Right atrium auricular region (tissue), 2 donors: ENCODE measurements at regions not wholly inside any gene's neighbourhood (a gene's known extent, or its start where the extent isn't known, plus 50 kb on each side); places are given as distances from the start of the nearest gene placed in this dataset.

Experiments
- DNase-seq: peaks from one replicate; pipeline ENCODE4 v3.0.0-alpha.2; 2019; ENCODE audit warnings: low spot score
- H3K27ac ChIP-seq, 2 donors: fragments of 200-600 bp; sonication (generic); 1 replicate in 1 of 2; 2 replicates in 1 of 2; pipeline ENCODE4 v1.5.1; 2016 to 2019
- H3K27me3 ChIP-seq, 2 donors: fragments of 200-600 bp; sonication (generic); one replicate each; pipeline versions ENCODE4 v1.5.1 to v1.6.0; 2017 to 2019
- H3K36me3 ChIP-seq: fragments of 200-600 bp; sonication (generic); one replicate; pipeline ENCODE4 v1.5.1; 2016
- H3K4me1 ChIP-seq, 2 donors: fragments of 200-600 bp; sonication (generic); one replicate each; pipeline versions ENCODE4 v1.5.1 to v1.6.0; 2017 to 2019
- H3K4me3 ChIP-seq, 2 donors: fragments of 200-600 bp; sonication (generic); 1 replicate in 1 of 2; 2 replicates in 1 of 2; pipeline ENCODE4 v1.5.1; 2017 to 2019; ENCODE audit warnings: mild to moderate bottlenecking in 1 of 2, moderate library complexity in 1 of 2
- H3K9me3 ChIP-seq, 2 donors: fragments of 200-600 bp; sonication (generic); one replicate each; pipeline ENCODE4 v1.5.1; 2019
- TF ChIP-seq, protein P1 (sequence below), 2 donors: fragments of 200-600 bp; sonication (generic); IDR thresholded peaks; one replicate each; pipeline ENCODE4 v1.5.1; 2019; ENCODE audit warnings: antibody characterized with exemption in 2 of 2

DNA sequence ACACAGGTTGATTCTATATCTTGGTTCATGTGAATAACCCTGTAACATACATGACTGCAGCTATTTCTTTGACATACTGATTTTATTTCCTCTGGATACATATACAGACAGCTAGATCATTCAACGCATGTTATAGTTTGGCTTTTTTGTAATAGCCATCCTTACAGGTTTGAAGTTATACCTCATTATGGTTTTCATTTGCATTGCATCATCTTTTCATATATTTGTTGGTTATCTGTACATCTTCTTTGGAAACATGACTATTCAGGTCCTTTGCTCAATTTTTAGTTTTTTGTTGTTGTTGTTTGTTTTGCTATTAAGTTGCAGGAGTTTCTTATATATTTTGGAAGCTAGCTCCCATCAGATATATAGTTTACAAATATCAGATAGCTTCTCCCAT is 276.2 kb upstream of the NETO1 start:
- Histone ChIP-seq H3K4me1 (no peaks in the 10 kb centered on the region), H3K9me3 (no peaks in the 10 kb centered on the region), H3K36me3 (no peaks in the 10 kb centered on the region), H3K4me3 (no peak overlapping the region), H3K27me3 (no peaks in the 10 kb centered on the region), H3K27ac (no peak overlapping the region)
- TF ChIP-seq, protein P1, sequence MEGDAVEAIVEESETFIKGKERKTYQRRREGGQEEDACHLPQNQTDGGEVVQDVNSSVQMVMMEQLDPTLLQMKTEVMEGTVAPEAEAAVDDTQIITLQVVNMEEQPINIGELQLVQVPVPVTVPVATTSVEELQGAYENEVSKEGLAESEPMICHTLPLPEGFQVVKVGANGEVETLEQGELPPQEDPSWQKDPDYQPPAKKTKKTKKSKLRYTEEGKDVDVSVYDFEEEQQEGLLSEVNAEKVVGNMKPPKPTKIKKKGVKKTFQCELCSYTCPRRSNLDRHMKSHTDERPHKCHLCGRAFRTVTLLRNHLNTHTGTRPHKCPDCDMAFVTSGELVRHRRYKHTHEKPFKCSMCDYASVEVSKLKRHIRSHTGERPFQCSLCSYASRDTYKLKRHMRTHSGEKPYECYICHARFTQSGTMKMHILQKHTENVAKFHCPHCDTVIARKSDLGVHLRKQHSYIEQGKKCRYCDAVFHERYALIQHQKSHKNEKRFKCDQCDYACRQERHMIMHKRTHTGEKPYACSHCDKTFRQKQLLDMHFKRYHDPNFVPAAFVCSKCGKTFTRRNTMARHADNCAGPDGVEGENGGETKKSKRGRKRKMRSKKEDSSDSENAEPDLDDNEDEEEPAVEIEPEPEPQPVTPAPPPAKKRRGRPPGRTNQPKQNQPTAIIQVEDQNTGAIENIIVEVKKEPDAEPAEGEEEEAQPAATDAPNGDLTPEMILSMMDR (IDR thresholded peaks at IDR 0.05) = no peak
- no peak for DNase-seq

DNA sequence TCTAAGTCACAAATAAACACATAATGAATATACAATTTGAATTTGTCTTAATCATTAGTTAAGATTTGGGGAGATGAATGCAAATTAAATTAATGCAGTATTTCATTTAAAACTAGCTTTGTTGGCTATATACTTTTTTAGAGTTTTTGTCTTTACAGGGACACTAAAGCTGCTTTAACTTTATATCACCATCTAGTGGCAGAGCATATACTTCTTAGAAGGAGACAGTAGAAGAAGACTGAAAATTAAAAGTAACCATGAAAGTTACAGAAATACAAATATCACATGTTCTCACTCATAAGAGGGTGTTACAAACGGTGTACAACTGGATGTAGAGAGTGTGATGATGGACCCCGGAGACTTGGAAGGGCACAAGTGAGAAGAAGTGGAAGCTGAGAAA is 268.3 kb upstream of the NETO1 start:
- no peaks in the 10 kb centered on the region for H3K4me1 ChIP-seq
- no peak for DNase-seq
- TF ChIP-seq, protein P1 (IDR thresholded peaks at IDR 0.05) = peak; percentile 19 to 52

DNA sequence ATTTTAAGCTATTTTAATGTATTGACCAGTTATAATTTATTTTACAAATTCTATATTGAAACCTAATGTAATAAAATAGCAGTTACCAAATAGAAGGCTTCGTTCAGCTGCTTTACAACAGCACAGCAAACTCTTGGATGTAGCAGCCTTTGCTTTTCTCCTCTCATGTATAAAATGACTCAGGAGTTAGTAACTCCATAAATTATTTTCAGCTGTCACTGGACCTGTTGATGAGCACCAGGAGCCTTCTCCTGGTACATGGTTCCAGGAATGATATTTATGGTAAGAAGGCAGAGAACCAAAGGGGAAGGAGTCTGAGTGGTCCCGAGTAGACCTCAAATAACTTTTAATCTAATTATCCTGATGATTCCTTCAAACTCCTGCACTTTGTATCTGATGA is 256.4 kb upstream of the NETO1 start:
- no peak for DNase-seq
- TF ChIP-seq, protein P1 (IDR thresholded peaks at IDR 0.05) = no peak
- Histone ChIP-seq H3K4me1 (no peaks in the 10 kb centered on the region), H3K9me3 (no peaks in the 10 kb centered on the region), H3K27me3 (no peaks in the 10 kb centered on the region), H3K27ac (no peak overlapping the region), H3K36me3 (no peaks in the 10 kb centered on the region), H3K4me3 (no peak overlapping the region)

More for the DNA sequence above, 268.3 kb upstream of the NETO1 start:
- Histone ChIP-seq H3K9me3 (no peaks in the 10 kb centered on the region), H3K36me3 (no peaks in the 10 kb centered on the region), H3K4me3 (no peak overlapping the region), H3K27me3 (peaks cover 0 to 3% of the 10 kb centered on the region in 2 donors), H3K27ac (no peak overlapping the region)

DNA sequence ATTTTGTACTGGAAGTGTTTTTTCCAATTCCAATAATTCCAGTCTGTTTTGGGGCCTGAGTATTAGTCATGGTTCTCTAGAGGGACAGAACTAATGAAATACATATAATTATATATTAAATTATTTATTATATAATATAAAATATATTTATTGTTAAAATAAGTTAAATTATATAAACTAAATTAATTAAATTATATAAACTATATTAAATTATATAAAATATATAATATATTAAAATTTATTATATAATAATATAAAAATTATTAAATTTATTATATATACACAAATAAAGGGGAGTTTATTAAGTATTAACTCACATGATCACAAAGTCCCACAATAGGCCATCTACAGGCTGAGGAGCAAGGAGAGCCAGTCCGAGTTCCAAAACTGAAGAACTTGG is 253.4 kb upstream of the NETO1 start:
- no peaks in the 10 kb centered on the region for H3K36me3 ChIP-seq
- no peaks in the 10 kb centered on the region for H3K4me1 ChIP-seq
- TF ChIP-seq, protein P1 (IDR thresholded peaks at IDR 0.05) = no peak
- DNase-seq = no peak
- H3K27me3 ChIP-seq = no peaks in the 10 kb centered on the region
- H3K9me3 ChIP-seq = no peaks in the 10 kb centered on the region
- H3K4me3 ChIP-seq = no peak overlapping the region
- H3K27ac ChIP-seq = no peak overlapping the region

DNA sequence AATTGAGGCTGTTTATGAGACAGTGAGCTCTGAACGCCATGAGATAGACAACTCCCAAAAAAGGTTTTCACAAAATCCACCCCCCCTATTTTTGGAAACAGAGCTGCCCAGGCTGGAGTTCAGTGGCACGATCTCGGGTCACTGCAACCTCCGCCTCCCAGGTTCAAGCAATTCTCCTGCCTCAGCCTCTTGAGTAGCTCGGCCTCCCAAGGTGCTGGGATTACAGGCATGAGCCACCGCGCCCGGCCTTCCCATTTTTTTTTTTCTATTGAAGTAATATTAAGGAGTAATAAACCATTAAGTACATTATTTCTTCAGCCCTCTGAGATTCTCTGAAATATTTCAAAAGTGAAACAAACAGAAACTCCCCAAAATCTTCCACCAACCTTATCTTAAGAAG is 252.8 kb upstream of the NETO1 start:
- Histone ChIP-seq H3K4me3 (no peak overlapping the region), H3K4me1 (no peaks in the 10 kb centered on the region), H3K9me3 (no peaks in the 10 kb centered on the region), H3K36me3 (no peaks in the 10 kb centered on the region), H3K27ac (no peak overlapping the region), H3K27me3 (no peaks in the 10 kb centered on the region)
- TF ChIP-seq, protein P1 (IDR thresholded peaks at IDR 0.05) = no peak
- no peak for DNase-seq

DNA sequence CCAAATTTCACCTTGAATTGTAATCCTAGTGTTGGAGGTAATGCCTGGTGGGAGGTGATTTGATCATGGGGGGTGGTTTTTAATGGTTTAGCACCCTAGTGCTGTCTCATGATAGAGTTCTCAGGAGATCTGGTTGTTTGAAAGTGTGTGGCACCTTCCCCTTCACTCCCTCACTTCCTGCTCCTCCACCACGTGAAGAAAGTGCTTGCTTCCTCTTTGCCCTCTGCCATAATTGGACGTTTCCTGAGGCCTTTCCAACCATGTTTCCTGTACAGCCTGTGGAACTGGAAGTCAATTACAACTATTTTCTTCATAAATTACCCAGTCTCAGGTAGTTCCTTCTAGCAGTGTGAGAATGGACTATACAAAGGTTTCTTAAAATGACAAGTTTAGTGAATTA is 251.8 kb upstream of the NETO1 start:
- Histone ChIP-seq H3K4me1 (no peaks in the 10 kb centered on the region), H3K9me3 (no peaks in the 10 kb centered on the region), H3K4me3 (no peak overlapping the region), H3K27me3 (no peaks in the 10 kb centered on the region), H3K36me3 (no peaks in the 10 kb centered on the region), H3K27ac (no peak overlapping the region)
- no peak for DNase-seq
- TF ChIP-seq, protein P1 (IDR thresholded peaks at IDR 0.05) = no peak
